IPS-15b (cell line): ENCODE measurements at regions not wholly inside any gene's neighbourhood (a gene's known extent, or its start where the extent isn't known, plus 50 kb on each side); places are given as distances from the start of the nearest gene placed in this dataset.

ENCODE experiments used
- H3K27me3 ChIP-seq: one replicate; pipeline ENCODE4 v1.6.1; 2013; ENCODE audit warnings: low read length; ENCODE audit not compliant: control insufficient read depth, insufficient read depth
- H3K36me3 ChIP-seq: one replicate; pipeline ENCODE4 v1.6.1; 2013; ENCODE audit warnings: low read length; ENCODE audit not compliant: control insufficient read depth, insufficient read depth
- H3K4me1 ChIP-seq: one replicate; pipeline ENCODE4 v1.6.1; 2013; ENCODE audit warnings: mild to moderate bottlenecking, low read length; ENCODE audit not compliant: control insufficient read depth, insufficient read depth
- H3K4me3 ChIP-seq: one replicate; pipeline ENCODE4 v1.5.1; 2013; ENCODE audit warnings: low read depth, low read length
- H3K9ac ChIP-seq: one replicate; pipeline ENCODE4 v1.6.1; 2013; ENCODE audit warnings: low read depth, mild to moderate bottlenecking, low read length
- H3K9me3 ChIP-seq: one replicate; pipeline ENCODE4 v1.6.1; 2013; ENCODE audit warnings: mild to moderate bottlenecking, low read length; ENCODE audit not compliant: control insufficient read depth, insufficient read depth

- no peak overlapping the region for H3K4me3 ChIP-seq
Observed at GRCh38 chrX:34874763-34875162, 67.8 kb upstream of the FAM47B start.

GRCh38 chrX:34875204-34875603, 67.4 kb upstream of the FAM47B start:
- no peak overlapping the region for H3K9ac ChIP-seq
- H3K4me3 ChIP-seq = no peak overlapping the region
- H3K4me1 ChIP-seq = no peaks in the 10 kb centered on the region
- no peaks in the 10 kb centered on the region for H3K36me3 ChIP-seq
- H3K9me3 ChIP-seq = peaks cover 16% of the 10 kb centered on the region
- H3K27me3 ChIP-seq = no peaks in the 10 kb centered on the region

More at GRCh38 chrX:34874763-34875162, 67.8 kb upstream of the FAM47B start:
- no peak overlapping the region for H3K9ac ChIP-seq
- H3K27me3 ChIP-seq = peaks cover 3% of the 10 kb centered on the region
- H3K4me1 ChIP-seq = no peaks in the 10 kb centered on the region
- no peaks in the 10 kb centered on the region for H3K36me3 ChIP-seq
- peaks cover 16% of the 10 kb centered on the region for H3K9me3 ChIP-seq

GRCh38 chrX:34877436-34877835, 65.2 kb upstream of the FAM47B start:
- Histone ChIP-seq H3K4me3 (no peak overlapping the region), H3K9me3 (no peaks in the 10 kb centered on the region), H3K36me3 (no peaks in the 10 kb centered on the region), H3K9ac (no peak overlapping the region), H3K27me3 (no peaks in the 10 kb centered on the region), H3K4me1 (no peaks in the 10 kb centered on the region)

DNA sequence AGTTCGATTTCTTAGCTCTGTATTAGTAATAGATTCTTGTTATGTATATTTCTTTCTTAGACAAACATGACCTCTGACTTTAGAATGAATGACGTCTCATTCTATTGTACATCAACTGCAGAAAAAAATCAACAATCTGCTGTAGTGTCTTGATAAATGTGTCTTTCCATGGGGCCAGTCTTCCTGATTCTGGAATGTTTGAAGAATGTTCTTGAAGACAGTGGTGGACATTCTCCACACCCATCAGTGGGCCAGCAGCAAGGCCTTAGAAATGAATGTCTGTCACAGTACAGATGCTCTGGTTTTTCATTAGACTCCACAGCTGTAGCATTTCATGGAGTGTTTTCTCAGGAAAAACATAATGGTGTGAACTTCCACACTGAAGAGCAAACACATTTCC, 63.2 kb upstream of the FAM47B start:
- no peaks in the 10 kb centered on the region for H3K27me3 ChIP-seq
- no peaks in the 10 kb centered on the region for H3K9me3 ChIP-seq
- no peaks in the 10 kb centered on the region for H3K36me3 ChIP-seq
- no peaks in the 10 kb centered on the region for H3K4me1 ChIP-seq
- H3K4me3 ChIP-seq = no peak overlapping the region
- no peak overlapping the region for H3K9ac ChIP-seq

DNA sequence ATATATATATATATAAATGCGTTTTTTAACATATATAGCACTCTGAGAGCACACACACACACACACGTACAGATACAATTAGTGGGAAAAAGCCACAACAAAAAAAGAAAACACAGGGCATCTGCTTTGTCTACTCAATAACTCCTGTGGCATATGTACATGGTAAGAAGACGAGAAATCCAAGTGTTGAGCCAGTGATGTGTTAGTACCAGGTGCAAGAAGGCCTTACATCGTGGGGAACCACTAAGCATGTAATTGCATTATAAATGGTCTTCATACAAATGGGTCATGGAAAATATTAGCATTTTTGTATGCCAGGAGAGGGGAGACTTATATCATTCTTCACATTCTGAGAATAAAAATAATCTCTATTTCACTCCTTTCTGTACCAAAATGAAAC, 62.7 kb upstream of the FAM47B start:
- H3K36me3 ChIP-seq = no peaks in the 10 kb centered on the region
- no peak overlapping the region for H3K9ac ChIP-seq
- no peaks in the 10 kb centered on the region for H3K27me3 ChIP-seq
- no peaks in the 10 kb centered on the region for H3K9me3 ChIP-seq
- H3K4me1 ChIP-seq = no peaks in the 10 kb centered on the region
- no peak overlapping the region for H3K4me3 ChIP-seq

DNA sequence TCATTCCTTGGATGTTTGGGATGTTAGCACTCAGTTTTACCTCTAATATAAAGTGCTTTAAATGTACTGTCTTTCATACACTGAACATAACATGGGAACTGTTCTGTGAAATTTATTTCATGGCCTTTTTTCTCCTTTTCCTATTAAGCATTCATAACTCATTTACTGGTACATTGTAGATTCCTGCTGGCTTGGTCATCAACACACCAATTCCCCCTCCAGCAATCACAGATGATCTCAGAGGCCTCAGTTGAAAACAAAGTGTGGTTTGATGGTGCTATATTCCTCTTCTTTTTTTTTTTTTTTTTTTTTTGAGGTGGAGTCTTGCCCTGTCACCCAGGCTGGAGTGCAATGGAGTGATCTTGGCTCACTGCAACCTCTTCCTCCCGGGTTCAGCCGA, 61.9 kb upstream of the FAM47B start:
- no peak overlapping the region for H3K9ac ChIP-seq
- no peaks in the 10 kb centered on the region for H3K9me3 ChIP-seq
- no peaks in the 10 kb centered on the region for H3K36me3 ChIP-seq
- H3K4me1 ChIP-seq = no peaks in the 10 kb centered on the region
- H3K4me3 ChIP-seq = no peak overlapping the region
- no peaks in the 10 kb centered on the region for H3K27me3 ChIP-seq

GRCh38 chrX:34881671-34882070, 60.9 kb upstream of the FAM47B start:
- no peaks in the 10 kb centered on the region for H3K9me3 ChIP-seq
- no peaks in the 10 kb centered on the region for H3K27me3 ChIP-seq
- no peaks in the 10 kb centered on the region for H3K4me1 ChIP-seq
- H3K9ac ChIP-seq = no peak overlapping the region
- no peak overlapping the region for H3K4me3 ChIP-seq
- no peaks in the 10 kb centered on the region for H3K36me3 ChIP-seq

GRCh38 chrX:34884817-34885216, 57.8 kb upstream of the FAM47B start:
- Histone ChIP-seq H3K36me3 (no peaks in the 10 kb centered on the region), H3K9me3 (no peaks in the 10 kb centered on the region), H3K27me3 (no peaks in the 10 kb centered on the region), H3K4me1 (no peaks in the 10 kb centered on the region), H3K9ac (no peak overlapping the region), H3K4me3 (no peak overlapping the region)

DNA sequence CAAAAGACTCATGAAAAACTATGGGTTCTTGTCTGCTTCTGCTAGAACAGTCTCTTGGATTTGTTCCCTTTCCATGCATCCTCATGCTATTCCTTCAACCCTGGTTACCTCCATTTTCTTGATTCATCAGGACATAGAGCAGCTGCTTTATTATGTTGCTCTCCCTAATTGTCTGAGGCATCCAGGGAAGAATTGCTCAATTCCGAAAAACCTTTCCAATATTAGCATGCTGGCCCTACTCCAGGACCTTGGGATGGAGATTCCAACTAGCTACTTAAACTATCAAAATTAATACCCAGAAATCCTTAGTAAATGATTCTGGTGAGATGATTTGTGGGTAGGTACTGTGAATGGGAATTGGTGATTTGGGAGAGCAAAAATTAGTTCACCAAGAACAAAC, 56.6 kb upstream of the FAM47B start:
- no peaks in the 10 kb centered on the region for H3K4me1 ChIP-seq
- no peaks in the 10 kb centered on the region for H3K27me3 ChIP-seq
- H3K9ac ChIP-seq = no peak overlapping the region
- no peaks in the 10 kb centered on the region for H3K36me3 ChIP-seq
- no peak overlapping the region for H3K4me3 ChIP-seq
- H3K9me3 ChIP-seq = no peaks in the 10 kb centered on the region

DNA sequence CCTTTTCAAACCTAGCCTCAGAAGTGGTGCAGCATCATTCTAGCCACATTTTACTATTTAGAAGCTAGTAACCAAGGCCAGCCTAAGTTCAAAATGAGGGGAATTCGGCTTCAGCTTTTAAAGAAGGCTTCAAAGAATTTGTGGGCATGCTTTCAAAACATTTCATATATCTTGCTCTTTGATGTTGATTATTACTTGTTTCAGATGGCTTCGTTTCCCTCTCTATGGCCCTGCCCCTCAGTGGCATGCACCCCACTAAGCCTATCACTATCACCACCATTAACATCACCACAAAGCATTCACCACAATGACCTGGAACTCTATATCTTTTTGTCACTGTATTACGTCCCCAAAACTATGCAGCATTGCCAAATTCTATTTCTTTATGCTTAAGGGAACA, 51.2 kb upstream of the FAM47B start:
- Histone ChIP-seq H3K9me3 (no peaks in the 10 kb centered on the region), H3K4me3 (no peak overlapping the region), H3K27me3 (no peaks in the 10 kb centered on the region), H3K9ac (no peak overlapping the region), H3K4me1 (no peaks in the 10 kb centered on the region), H3K36me3 (no peaks in the 10 kb centered on the region)
